ENCODE measurements at regions not wholly inside any gene's neighbourhood (a gene's known extent, or its start where the extent isn't known, plus 50 kb on each side); places are given as distances from the start of the nearest gene placed in this dataset.
"Not testable (repeated sequence)": the region's sequence is repeated elsewhere in the genome, so short reads cannot be mapped to it uniquely, and the experiment has no call there.

GRCh38 chr6:57759850-57760249 lies 442.4 kb downstream of the PRIM2 start:
- H2BK20ac ChIP-seq (ENCODE audit: low read depth, low read length, poor library complexity, severe bottlenecking); H3K27ac Mint-ChIP-seq; H2BK5ac ChIP-seq (ENCODE audit: insufficient read length, low read length); H3K9me3 ChIP-seq (ENCODE audit: control insufficient read depth, low read depth, low read length); H3K56ac ChIP-seq (ENCODE audit: insufficient read length, low read depth, low read length); H3K79me2 ChIP-seq (ENCODE audit: insufficient read depth, low read length); H4K5ac ChIP-seq (ENCODE audit: insufficient read length, low read depth, low read length); H3K18ac ChIP-seq (ENCODE audit: insufficient read length, low read depth, low read length); H3K23ac ChIP-seq (ENCODE audit: insufficient read length, low read depth, low read length); H3K4me1 ChIP-seq (ENCODE audit: insufficient read depth, low read length); H2AFZ ChIP-seq (ENCODE audit: low read length); H3K4me1 Mint-ChIP-seq; H3K27me3 Mint-ChIP-seq (ENCODE audit: low read depth); H3K14ac ChIP-seq (ENCODE audit: insufficient read depth, low read length); H3K36me3 Mint-ChIP-seq (ENCODE audit: insufficient read depth in 1 of 3, low read depth in 3 of 3); H3K27me3 ChIP-seq (ENCODE audit: insufficient read depth, low read length); H2BK15ac ChIP-seq (ENCODE audit: low read depth, low read length); H3K9ac ChIP-seq (ENCODE audit: extremely low read depth, insufficient read length, low read length); H3K4ac ChIP-seq (ENCODE audit: low read depth, low read length); H2BK120ac ChIP-seq (ENCODE audit: low read depth, low read length, poor library complexity, severe bottlenecking); H4K91ac ChIP-seq (ENCODE audit: insufficient read length, low read depth, low read length); H2BK12ac ChIP-seq (ENCODE audit: insufficient read length, low read depth, low read length); H3K79me1 ChIP-seq (ENCODE audit: insufficient read depth, low read depth, low read length, poor library complexity, severe bottlenecking); H3K4me3 Mint-ChIP-seq; H4K8ac ChIP-seq (replicated peaks; ENCODE audit: insufficient read length, low read depth, low read length); H3K4me2 ChIP-seq (ENCODE audit: insufficient read depth, insufficient read length, low read length); DNase-seq; H3T11ph ChIP-seq (ENCODE audit: low read length); H3K23me2 ChIP-seq (ENCODE audit: insufficient read length, low read depth, low read length, poor library complexity, severe bottlenecking); H2AK5ac ChIP-seq (ENCODE audit: insufficient read length, low read length); H3K27ac ChIP-seq (ENCODE audit: insufficient read length, low read depth, low read length); H4K20me1 ChIP-seq (ENCODE audit: control insufficient read depth, insufficient read depth, insufficient read length): not testable (repeated sequence)
- WGBS (ENCODE audit: extremely low coverage, insufficient read length, low lambda C conversion rate): no CpG with 5 or more reads among the region's 1 CpG
- peaks cover 0 to 48% of the 10 kb centered on the region in 2 experiments; a peak in 2 of 5 replicates for H3K9me3 Mint-ChIP-seq

GRCh38 chr6:57792720-57793397 lies 475.4 kb downstream of the PRIM2 start:
- H3K4me1 ChIP-seq (ENCODE audit: insufficient read depth, low read length); H3K9ac ChIP-seq (ENCODE audit: extremely low read depth, insufficient read length, low read length); H3K4me1 Mint-ChIP-seq; H4K20me1 ChIP-seq (ENCODE audit: control insufficient read depth, insufficient read depth, insufficient read length); H2AK5ac ChIP-seq (ENCODE audit: insufficient read length, low read length); H3K14ac ChIP-seq (ENCODE audit: insufficient read depth, low read length); H3K79me2 ChIP-seq (ENCODE audit: insufficient read depth, low read length); H4K8ac ChIP-seq (replicated peaks; ENCODE audit: insufficient read length, low read depth, low read length); H3K79me1 ChIP-seq (ENCODE audit: insufficient read depth, low read depth, low read length, poor library complexity, severe bottlenecking); H2BK15ac ChIP-seq (ENCODE audit: low read depth, low read length); H3K18ac ChIP-seq (ENCODE audit: insufficient read length, low read depth, low read length); H4K5ac ChIP-seq (ENCODE audit: insufficient read length, low read depth, low read length); H3K27ac ChIP-seq (ENCODE audit: insufficient read length, low read depth, low read length); H3K27ac Mint-ChIP-seq; H3K36me3 Mint-ChIP-seq (ENCODE audit: insufficient read depth in 1 of 3, low read depth in 3 of 3); H4K91ac ChIP-seq (ENCODE audit: insufficient read length, low read depth, low read length); H2BK20ac ChIP-seq (ENCODE audit: low read depth, low read length, poor library complexity, severe bottlenecking); H3T11ph ChIP-seq (ENCODE audit: low read length); H3K56ac ChIP-seq (ENCODE audit: insufficient read length, low read depth, low read length); H2BK5ac ChIP-seq (ENCODE audit: insufficient read length, low read length); H2BK120ac ChIP-seq (ENCODE audit: low read depth, low read length, poor library complexity, severe bottlenecking); H2BK12ac ChIP-seq (ENCODE audit: insufficient read length, low read depth, low read length); H3K23me2 ChIP-seq (ENCODE audit: insufficient read length, low read depth, low read length, poor library complexity, severe bottlenecking); H2AFZ ChIP-seq (ENCODE audit: low read length); H3K27me3 ChIP-seq (ENCODE audit: insufficient read depth, low read length); H3K23ac ChIP-seq (ENCODE audit: insufficient read length, low read depth, low read length); H3K9me3 ChIP-seq (ENCODE audit: control insufficient read depth, low read depth, low read length); H3K4ac ChIP-seq (ENCODE audit: low read depth, low read length): not testable (repeated sequence)
- peak overlapping the region; percentile 55 for H3K4me2 ChIP-seq (ENCODE audit: insufficient read depth, insufficient read length, low read length)
- H3K4me3 Mint-ChIP-seq: peak overlapping the region; percentile 59 to 81
- peaks cover 2 to 39% of the 10 kb centered on the region in 2 experiments; a peak in 3 of 5 replicates for H3K9me3 Mint-ChIP-seq
- DNase-seq: peak; percentile 41
- peaks cover 43% of the 10 kb centered on the region for H3K27me3 Mint-ChIP-seq (ENCODE audit: low read depth)
- no CpG with 5 or more reads among the region's 25 CpGs for WGBS (ENCODE audit: extremely low coverage, insufficient read length, low lambda C conversion rate)
